GM19324 (cell line): ENCODE measurements at regions not wholly inside any gene's neighbourhood (a gene's known extent, or its start where the extent isn't known, plus 50 kb on each side); places are given as distances from the start of the nearest gene placed in this dataset.

ENCODE experiments used
- ATAC-seq: cut with Tn5 transposase; IDR thresholded peaks from one replicate; pipeline ENCODE4 v1.9.1; 2021; ENCODE audit warnings: mild to moderate bottlenecking, moderate library complexity; ENCODE audit not compliant: unreplicated experiment, low FRiP score

DNA sequence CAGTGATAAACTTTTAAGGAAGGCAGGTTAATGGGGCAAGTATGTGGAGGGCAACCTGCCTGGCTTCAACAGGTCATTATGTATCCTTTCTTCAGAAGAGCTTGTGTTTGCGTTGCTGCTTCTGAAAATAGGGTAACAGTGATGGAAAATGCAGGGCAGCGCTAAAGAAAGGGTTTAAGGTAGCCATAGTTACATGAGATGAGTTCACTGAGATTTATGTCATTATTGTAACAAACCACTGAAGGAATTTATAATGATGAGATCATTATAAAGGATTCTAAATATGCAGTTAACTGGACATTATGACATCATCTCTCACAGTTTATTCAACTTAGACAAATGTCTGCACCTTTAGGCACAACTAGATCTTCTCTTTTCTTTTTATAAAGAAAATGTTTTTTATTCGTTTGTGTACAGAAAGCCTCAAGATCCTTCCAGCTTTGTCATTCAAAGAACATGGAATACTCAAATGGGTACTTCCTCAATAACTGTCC, 291.6 kb upstream of the SMARCA2 start:
- ATAC-seq: no peak

DNA sequence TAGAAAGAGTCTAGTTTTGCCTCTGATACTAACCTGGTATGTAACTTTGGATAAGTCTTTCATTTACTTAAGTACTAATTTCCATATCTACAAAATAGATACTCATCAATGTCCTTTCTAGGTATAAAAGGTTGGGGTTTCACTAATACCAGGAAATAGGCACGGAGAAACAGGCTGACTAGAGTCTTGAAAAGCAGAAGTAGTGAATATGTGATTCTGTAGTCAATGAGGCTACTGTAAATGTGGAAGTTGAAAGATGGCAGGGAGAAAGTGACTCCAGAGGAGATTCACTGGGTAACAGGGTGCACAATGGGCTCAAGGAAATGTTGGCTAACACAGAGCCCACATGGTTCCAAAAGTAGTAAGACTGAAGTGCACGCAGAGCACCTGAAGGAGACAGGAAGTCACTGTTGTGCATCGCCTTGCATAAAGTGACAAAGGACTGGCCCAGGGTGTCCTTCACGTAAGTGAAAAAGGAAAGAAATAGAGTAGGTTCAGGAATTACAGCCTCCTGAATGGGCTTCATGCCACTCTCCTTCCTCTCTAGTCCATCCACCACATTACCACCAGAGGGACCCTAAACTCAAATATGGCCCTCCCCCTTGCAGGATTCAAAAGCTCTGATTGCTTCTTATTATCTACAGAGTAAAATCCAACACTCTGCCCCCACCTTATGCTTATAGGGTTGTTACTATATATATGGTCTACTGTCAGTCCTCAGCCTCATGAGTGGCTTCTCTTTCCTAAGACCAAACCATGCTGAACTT, 288.0 kb upstream of the SMARCA2 start:
- ATAC-seq: no peak

DNA sequence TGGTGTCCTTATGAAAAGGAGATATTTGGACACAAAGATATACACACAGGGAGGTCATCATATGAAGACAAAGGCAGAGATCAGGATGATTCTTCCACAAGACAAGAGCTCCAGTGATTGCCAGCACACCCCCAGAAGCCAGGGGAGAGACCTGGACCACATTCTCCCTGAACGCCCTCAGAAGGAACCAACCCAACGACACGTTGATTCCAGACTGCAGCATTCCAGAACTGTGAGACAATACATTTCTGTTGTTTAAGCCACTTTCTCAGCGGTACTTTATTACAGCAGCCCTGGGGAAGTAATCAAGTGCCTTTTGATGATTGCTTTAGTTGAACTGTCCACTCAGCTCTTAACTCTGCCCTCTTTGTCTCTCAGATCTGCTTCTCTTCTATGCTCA, 285.5 kb upstream of the SMARCA2 start:
- no peak for ATAC-seq

DNA sequence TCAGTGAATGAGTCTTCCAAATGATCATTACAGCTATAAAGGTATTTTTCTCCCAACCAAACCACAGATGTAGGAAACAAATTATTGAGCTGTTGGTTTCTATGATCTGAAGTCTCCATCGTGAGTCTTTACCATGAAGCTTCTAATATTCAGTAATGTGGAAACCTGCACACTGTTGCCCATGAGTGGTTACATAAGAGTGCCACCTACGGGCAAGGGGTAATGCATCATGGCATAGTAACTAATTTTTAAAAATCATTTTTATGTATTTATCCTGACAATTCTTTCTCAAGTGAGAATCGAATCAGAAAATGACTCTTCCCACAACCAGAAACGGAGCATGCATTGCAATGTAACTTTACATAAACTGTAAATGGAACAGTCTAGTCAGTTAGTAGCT, 282.5 kb upstream of the SMARCA2 start:
- ATAC-seq: no peak

DNA sequence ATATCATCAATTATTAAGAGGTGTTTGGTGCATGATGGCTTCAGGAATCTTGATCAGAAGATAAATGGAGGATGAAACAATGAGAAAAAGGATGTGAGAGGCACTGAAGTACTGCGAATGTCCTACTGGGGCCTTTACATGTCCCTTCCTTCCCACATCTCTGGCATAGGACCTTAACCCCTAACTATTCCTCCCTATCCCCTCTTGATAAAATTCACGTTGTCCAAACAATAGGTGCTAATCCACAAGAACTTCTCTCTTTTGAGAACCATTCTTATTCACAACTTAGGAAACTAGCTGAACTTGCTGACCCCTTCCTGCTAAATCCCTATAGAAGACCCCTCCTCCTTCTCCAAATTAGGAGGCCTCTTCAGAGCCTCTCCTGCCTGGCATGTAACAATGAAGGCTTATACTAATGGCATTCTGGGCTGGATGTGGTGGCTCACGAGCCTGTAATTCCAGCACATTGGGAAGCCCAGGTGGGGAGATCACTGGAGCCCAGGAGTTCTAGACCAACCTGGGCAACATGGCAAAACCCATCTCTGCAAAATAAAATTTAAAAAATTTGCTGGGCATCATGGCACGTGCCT, 276.5 kb upstream of the SMARCA2 start:
- ATAC-seq: no peak

DNA sequence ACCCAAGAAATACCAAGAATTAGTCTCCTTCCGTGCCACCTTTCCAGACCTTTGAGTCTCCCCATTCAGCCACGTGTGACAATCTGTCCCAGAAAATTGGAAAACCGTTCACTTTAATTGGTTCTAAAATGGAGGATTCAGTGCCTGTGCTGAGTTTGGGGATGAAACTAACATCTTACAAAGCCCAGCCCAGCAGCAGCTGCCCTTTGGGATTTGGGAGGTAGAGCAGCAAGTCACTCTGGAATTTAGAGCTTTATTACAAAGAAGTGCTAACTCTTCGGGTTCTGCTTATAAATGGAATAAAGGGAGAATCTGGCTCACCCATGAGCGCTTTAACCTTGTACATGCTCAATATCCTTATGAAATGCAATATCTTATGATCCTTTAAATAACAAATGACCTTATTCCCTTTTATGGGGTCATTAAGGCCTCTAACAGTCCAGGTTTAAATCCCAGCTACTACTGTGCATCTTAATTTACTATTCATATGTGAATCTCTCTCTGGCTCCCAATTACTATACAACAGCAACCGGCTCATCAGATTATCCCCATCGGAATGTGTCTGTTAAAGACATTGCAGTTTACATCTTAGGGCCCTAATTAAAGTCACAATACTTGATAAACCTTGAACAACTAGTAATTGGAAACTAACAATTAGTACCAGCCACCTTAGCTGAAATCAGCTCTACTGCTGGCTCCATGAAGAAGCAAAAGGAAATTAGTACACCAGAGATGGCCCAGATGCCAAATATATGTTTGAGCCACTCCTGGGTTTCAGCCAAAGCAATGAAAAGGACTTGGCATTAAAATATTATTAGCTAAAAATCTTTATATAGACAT, 271.8 kb upstream of the SMARCA2 start:
- ATAC-seq: no peak

DNA sequence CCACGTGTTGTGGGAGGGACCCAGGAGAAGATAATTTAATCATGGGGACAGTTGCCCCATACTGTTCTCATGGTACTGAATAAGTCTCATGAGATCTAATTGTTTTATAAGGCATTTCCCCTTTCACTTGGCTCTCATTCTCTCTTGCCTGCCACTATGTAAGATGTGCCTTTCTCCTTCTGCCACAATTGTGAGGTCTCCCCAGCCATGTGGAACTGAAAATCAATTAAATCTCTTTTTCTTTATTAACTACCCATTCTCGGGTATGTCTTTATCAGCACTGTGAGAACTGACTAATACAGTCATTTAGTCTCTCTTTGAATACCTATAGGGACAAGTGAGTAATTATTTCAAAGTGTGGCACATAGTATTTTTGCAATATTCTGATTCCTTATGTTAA, 269.2 kb upstream of the SMARCA2 start:
- no peak for ATAC-seq

DNA sequence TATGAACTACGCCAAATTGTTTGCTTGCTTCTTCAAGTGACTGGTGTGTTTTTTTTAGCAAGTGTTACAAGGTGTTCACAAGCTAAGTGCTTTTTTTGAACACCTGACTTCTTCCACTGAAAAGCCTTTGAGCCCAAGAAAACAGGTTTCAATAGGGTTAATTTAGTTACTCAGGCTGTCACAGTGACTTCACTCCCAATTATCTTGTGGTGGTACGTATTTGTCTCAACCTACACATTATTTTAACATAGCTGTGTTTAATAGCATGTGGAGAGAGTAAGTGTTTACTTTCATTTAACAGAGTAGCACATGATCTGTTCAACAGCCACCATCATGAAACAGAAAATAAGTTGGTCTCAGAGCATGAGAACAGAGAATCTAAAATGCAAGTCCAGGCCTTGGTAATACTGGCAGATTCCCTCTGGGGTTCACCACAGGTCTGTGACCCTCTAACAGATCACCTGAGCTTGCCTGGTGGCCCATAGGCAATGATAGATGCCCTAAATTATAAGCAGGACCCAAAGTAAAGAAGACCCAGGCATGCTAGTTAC, 267.7 kb upstream of the SMARCA2 start:
- peak; percentile 88 for ATAC-seq

DNA sequence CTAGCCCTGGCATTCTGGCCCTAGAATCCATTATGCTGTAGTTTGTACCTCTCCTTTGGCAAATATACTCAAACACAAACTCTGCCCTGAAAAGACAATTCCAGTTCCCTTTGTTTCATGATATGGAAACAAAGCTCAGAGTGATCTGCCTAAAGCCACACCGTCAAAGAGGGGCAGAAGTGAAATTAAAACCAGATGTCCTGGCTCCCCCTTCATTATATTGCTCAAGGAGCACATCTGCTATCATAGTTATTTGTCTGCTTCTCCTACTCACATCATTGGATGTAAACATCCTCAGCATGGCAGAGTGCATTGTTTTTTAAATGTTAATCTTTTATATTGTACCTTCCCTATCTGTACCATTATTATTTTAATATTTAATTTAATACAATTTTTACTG, 266.7 kb upstream of the SMARCA2 start:
- no peak for ATAC-seq

DNA sequence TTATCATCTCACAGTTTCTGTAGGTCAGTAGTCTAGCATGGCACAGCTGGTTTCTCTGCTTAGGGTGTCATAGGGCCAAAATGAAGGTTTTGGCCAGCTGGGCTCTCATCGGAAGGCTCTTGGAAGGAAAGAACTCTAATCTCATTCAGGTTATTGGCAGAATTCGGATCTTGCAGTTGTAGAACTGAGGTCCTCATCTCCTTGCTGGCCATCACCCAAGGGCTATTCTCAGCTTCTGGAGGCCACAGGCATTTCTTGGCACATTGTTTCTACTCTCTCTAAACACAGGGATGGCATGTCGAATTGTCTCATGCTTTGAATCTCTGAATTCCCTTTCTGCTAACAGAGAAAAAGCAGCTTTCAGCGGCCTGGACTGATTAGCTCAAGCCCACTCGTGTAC, 258.0 kb upstream of the SMARCA2 start:
- ATAC-seq: no peak

DNA sequence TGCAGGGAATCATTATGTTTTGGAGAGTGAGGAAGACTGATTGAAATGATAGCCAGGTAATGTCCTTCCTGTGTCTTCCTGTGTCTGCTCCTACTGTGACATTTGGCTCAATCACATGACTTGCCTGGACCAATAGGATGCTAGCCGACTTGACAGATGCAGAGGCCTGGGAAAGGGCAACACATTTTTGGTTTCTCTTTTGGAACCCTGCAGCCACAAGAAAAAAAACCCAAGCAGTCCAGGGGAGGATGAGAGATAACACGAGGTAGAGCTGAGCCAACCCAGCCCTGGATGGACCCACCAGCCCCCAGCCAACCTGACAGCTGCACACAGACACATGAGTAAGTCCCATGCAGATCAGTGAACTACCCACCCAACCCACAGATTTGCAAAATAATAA, 256.1 kb upstream of the SMARCA2 start:
- peak; percentile 85 for ATAC-seq

DNA sequence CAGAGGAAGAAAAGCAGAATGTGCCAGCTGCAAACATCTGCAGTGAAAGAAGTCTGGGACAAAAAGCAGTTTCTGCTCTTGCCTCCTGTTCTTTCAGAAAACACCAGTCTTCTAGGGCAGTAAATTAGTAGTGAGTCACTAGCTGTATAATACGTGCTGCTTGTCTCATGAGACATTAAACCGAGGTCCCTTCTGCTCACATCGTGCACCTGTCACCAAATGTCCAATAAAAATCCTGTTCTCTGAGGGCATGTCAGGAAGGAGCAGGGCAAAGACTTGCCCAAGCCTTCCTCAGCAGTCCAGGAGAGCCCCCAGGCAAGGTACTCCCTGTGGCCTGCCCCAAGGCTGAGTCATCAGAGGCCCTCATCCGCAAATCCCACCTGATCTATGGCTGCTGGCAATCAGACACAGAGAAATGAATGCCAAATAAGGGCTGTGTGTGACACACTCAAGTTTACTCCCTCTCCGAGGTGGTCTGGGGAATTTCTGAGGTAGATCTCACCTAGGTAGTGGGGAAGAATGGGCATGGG, 255.3 kb upstream of the SMARCA2 start:
- no peak for ATAC-seq

DNA sequence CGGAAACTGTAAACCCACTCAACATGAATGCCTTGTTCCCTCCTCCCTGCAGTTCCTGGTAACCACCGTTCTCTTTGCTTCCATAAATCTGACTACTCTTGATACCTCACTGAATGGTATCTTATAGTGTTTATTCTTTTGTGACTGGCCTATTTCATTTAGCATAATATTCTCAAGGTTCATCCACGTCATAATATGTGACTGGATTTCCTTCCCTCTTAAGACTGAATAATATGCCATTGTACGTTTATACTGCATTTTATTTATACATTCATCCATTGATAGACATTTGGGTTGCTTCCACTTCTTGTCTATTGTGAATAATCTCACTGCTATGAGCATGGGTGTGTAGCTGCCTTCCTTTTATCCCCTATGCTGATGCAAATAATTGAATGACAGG, 253.3 kb upstream of the SMARCA2 start:
- ATAC-seq: no peak

DNA sequence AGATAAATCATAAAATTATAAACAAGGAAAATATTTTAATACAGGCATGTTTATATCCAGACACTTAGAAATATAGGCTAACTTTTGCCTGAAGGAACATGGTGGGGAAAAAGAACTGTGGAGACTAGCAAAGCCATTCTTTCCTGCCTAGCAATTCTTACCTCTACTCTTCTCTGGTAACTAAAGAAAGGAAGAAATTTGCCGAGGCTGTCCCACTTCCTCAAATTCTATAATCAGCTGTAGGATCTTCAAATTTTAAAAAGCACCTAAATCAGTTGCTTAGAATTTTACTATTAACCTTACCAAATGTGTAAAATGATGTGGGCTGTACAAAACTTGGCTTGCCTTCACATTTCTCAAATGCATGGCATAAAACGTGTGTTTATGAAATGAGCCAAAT, 249.1 kb upstream of the SMARCA2 start:
- ATAC-seq: no peak

DNA sequence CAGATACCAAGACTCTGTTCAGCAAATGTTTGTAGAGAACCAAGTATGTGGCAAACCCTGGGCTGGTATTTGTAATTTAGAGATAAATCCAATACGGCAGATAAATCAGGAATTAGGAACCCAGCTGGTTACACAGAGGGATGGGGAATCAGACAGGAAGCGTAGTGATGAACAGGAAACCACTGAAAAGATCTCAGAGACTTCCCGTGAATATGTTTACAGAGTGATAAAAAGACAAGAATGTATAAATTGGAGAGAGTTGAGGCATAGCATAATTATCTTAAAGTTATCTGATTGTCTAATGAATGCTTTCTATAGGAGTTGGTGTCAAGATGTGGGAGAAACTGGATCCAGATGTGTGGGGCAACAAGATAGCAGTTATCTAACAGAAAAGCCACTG, 246.6 kb upstream of the SMARCA2 start:
- no peak for ATAC-seq

DNA sequence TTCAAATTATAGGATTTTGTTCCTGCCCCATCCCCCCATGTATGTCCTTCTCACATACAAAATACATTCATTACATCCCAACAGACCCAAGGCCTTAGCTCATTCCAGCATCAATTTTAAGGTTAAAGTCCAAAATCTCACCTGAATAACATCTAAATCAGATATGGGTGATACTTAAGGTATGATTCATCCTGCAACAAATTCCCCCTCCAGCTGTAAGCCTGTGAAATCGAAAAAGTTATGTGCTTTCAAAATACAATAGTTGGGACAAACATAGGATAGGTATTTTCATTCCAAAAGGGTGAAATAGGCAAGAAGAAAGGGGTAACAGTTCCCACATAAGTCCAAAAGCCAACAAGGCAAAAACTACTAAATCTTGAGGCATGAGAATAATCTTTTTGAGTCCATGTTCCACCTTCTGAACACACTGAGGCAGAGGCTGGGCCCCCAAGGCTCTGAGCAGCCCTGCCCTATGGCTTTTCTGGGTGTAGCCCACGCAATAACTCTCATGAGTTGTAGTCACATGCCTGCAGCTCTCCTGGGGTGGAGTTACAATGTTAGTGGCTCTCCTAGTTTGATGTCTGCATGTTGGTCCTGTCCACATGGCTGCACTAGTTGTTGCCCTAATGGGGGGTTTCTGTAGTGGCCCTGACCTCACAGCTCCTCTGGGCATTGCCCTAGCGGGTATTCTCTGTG, 243.9 kb upstream of the SMARCA2 start:
- no peak for ATAC-seq

DNA sequence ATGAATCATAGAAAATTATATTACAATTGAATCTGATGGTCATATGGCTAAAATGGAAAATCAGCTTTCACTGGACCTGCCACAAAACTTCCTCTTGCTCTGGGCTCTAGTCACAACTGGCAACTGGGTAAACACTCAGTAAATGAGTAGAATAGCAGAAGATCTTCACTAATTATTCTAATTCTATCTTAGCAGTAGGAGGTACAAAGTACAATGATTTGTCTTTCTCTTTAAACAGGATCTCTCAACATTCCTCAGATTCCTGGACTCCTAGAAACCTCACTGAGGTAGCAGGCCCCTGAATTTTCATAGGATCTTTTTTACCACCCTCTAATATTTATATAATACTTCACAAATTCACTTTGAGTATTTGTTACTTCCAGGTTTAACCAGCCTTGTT, 239.9 kb upstream of the SMARCA2 start:
- ATAC-seq: no peak

DNA sequence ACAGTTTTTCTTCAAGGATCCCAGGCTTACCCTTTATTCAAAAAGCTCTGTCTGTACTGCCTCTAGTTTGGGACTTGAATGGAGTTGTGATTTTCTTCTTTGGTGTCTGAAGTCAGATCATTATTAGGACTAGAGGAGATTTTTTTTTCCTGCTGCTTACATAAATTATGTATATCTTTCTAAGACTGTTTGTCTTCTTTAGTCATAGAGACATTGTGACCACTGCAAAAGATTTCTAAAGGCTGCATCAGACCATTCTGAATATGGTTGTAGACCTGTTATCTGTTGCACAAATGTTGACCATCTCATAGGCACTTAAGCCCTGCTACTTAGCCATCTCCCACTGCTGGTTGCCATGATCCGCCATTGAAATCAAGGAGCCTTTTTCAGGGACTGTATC, 238.5 kb upstream of the SMARCA2 start:
- no peak for ATAC-seq

DNA sequence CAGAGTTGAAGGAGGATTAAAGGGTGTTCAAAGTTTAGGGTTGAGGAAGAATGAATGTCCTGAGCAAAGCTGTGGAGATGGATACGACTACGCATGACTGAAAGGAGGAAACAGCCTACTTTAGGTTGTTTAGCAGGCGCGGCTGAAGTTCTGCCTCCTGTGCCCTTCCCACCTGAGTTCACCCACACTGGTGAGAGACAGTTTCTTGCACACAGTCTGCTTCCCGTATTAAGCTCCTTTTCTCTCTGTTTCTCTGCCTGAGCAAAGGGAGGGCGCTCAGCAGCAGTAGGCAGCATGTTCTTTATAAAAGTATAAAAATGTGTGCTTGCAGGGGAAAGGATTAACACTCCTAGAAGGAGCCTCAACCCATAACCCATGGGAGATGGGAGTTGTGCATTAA, 224.0 kb upstream of the SMARCA2 start:
- no peak for ATAC-seq

DNA sequence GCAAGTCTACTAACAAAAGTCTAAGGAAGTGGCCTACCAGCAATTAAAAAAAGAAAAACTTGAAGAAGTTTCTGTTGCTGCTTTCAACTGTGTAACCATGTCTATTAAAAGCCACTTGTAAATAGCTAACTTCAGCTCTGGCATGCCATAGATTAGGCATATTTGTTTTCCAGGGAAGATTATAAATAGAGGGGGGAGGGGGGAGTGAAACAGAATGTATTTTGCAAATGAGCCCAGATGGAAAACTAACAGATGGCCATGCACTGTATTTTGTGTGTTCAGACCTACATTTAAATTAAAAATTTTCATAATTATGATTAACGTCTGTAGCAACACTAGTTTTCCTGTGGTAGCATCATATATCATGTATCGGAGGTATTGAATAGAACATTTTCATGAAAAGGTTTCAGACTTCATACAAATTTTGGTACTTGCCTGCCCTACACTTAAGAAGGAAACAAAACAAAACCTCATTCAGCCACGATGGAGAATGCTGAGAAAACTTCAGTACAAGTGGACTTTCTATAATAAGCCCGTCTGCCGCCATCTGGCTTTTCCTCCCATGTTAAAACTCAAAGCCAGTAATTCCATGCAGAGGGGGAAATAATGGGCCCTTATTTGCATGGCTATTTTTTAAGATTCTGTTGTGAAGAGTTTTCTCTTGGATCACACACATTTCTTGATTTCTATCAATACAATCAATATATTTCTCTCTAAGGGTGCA, 220.4 kb upstream of the SMARCA2 start:
- ATAC-seq: no peak
